ENCODE measurements at regions not wholly inside any gene's neighbourhood (a gene's known extent, or its start where the extent isn't known, plus 50 kb on each side); places are given as distances from the start of the nearest gene placed in this dataset.

GRCh38 chr1:199113265-199113869, 474.5 kb downstream of the PTPRC start:
- FAIRE-seq (no peak), DNase-seq (peak; percentile 6)
- Histone ChIP-seq H3K36me3 (ENCODE audit: control insufficient read depth in 3 of 3, insufficient read depth in 2 of 3, low read depth in 1 of 3, low read length in 3 of 3) (no peaks in the 10 kb centered on the region), H3K9me3 (ENCODE audit: control insufficient read depth in 2 of 2, insufficient read depth in 1 of 2, low read depth in 1 of 2, low read length in 1 of 2) (no peaks in the 10 kb centered on the region), H3K27ac (ENCODE audit: low read depth in 1 of 3, low read length in 2 of 3) (no peak overlapping the region), H3K27me3 (ENCODE audit: control insufficient read depth in 3 of 3, insufficient read depth in 3 of 3, low read length in 3 of 3) (no peaks in the 10 kb centered on the region), H3K4me3 (ENCODE audit: low read depth in 1 of 3, low read length in 3 of 3) (no peak overlapping the region), H3K4me1 (ENCODE audit: control insufficient read depth in 3 of 3, insufficient read depth in 2 of 3, low read depth in 1 of 3, low read length in 2 of 3) (no peaks in the 10 kb centered on the region)
- 73 to 84% (median 82%) methylated on average over 2 of the region's 2 CpGs for WGBS, 3 donors

GRCh38 chr1:199116488-199116887, 477.6 kb downstream of the PTPRC start:
- H3K4me3 ChIP-seq (ENCODE audit: low read depth in 1 of 3, low read length in 3 of 3), result no peak overlapping the region
- no peaks in the 10 kb centered on the region for H3K9me3 ChIP-seq (ENCODE audit: control insufficient read depth in 2 of 2, insufficient read depth in 1 of 2, low read depth in 1 of 2, low read length in 1 of 2)
- no peaks in the 10 kb centered on the region for H3K36me3 ChIP-seq (ENCODE audit: control insufficient read depth in 3 of 3, insufficient read depth in 2 of 3, low read depth in 1 of 3, low read length in 3 of 3)
- DNase-seq, result no peak
- no peaks in the 10 kb centered on the region for H3K4me1 ChIP-seq (ENCODE audit: control insufficient read depth in 3 of 3, insufficient read depth in 2 of 3, low read depth in 1 of 3, low read length in 2 of 3)
- H3K27me3 ChIP-seq (ENCODE audit: control insufficient read depth in 3 of 3, insufficient read depth in 3 of 3, low read length in 3 of 3), result no peaks in the 10 kb centered on the region
- FAIRE-seq, result no peak
- no peak overlapping the region for H3K27ac ChIP-seq (ENCODE audit: low read depth in 1 of 3, low read length in 2 of 3)

- Histone ChIP-seq H3K9me3 (ENCODE audit: control insufficient read depth in 2 of 2, insufficient read depth in 1 of 2, low read depth in 1 of 2, low read length in 1 of 2) (no peaks in the 10 kb centered on the region), H3K27me3 (ENCODE audit: control insufficient read depth in 3 of 3, insufficient read depth in 3 of 3, low read length in 3 of 3) (no peaks in the 10 kb centered on the region), H3K4me1 (ENCODE audit: control insufficient read depth in 3 of 3, insufficient read depth in 2 of 3, low read depth in 1 of 3, low read length in 2 of 3) (no peaks in the 10 kb centered on the region), H3K27ac (ENCODE audit: low read depth in 1 of 3, low read length in 2 of 3) (no peak overlapping the region), H3K4me3 (ENCODE audit: low read depth in 1 of 3, low read length in 3 of 3) (no peak overlapping the region), H3K36me3 (ENCODE audit: control insufficient read depth in 3 of 3, insufficient read depth in 2 of 3, low read depth in 1 of 3, low read length in 3 of 3) (no peaks in the 10 kb centered on the region)
- FAIRE-seq (no peak), DNase-seq (peak in 1 of 2 donors; percentile 2)
Observed at GRCh38 chr1:199121047-199121446, 482.2 kb downstream of the PTPRC start.

GRCh38 chr1:199122085-199122484, 483.2 kb downstream of the PTPRC start:
- no peaks in the 10 kb centered on the region for H3K36me3 ChIP-seq (ENCODE audit: control insufficient read depth in 3 of 3, insufficient read depth in 2 of 3, low read depth in 1 of 3, low read length in 3 of 3)
- H3K4me3 ChIP-seq (ENCODE audit: low read depth in 1 of 3, low read length in 3 of 3), result no peak overlapping the region
- DNase-seq, result no peak
- no peaks in the 10 kb centered on the region for H3K4me1 ChIP-seq (ENCODE audit: control insufficient read depth in 3 of 3, insufficient read depth in 2 of 3, low read depth in 1 of 3, low read length in 2 of 3)
- 60 to 87% (median 64%) methylated on average over 2 of the region's 2 CpGs for WGBS, 3 donors
- no peaks in the 10 kb centered on the region for H3K27me3 ChIP-seq (ENCODE audit: control insufficient read depth in 3 of 3, insufficient read depth in 3 of 3, low read length in 3 of 3)
- H3K9me3 ChIP-seq (ENCODE audit: control insufficient read depth in 2 of 2, insufficient read depth in 1 of 2, low read depth in 1 of 2, low read length in 1 of 2), result no peaks in the 10 kb centered on the region
- no peak for FAIRE-seq
- H3K27ac ChIP-seq (ENCODE audit: low read depth in 1 of 3, low read length in 2 of 3), result no peak overlapping the region

GRCh38 chr1:199122532-199123311, 483.9 kb downstream of the PTPRC start:
- Histone ChIP-seq H3K4me3 (ENCODE audit: low read depth in 1 of 3, low read length in 3 of 3) (no peak overlapping the region), H3K27me3 (ENCODE audit: control insufficient read depth in 3 of 3, insufficient read depth in 3 of 3, low read length in 3 of 3) (no peaks in the 10 kb centered on the region), H3K27ac (ENCODE audit: low read depth in 1 of 3, low read length in 2 of 3) (no peak overlapping the region), H3K9me3 (ENCODE audit: control insufficient read depth in 2 of 2, insufficient read depth in 1 of 2, low read depth in 1 of 2, low read length in 1 of 2) (no peaks in the 10 kb centered on the region), H3K36me3 (ENCODE audit: control insufficient read depth in 3 of 3, insufficient read depth in 2 of 3, low read depth in 1 of 3, low read length in 3 of 3) (no peaks in the 10 kb centered on the region), H3K4me1 (ENCODE audit: control insufficient read depth in 3 of 3, insufficient read depth in 2 of 3, low read depth in 1 of 3, low read length in 2 of 3) (no peaks in the 10 kb centered on the region)
- FAIRE-seq, result peak; percentile 19
- no peak for DNase-seq

GRCh38 chr1:199123615-199124014, 484.8 kb downstream of the PTPRC start:
- Histone ChIP-seq H3K4me3 (ENCODE audit: low read depth in 1 of 3, low read length in 3 of 3) (no peak overlapping the region), H3K36me3 (ENCODE audit: control insufficient read depth in 3 of 3, insufficient read depth in 2 of 3, low read depth in 1 of 3, low read length in 3 of 3) (no peaks in the 10 kb centered on the region), H3K27ac (ENCODE audit: low read depth in 1 of 3, low read length in 2 of 3) (no peak overlapping the region), H3K27me3 (ENCODE audit: control insufficient read depth in 3 of 3, insufficient read depth in 3 of 3, low read length in 3 of 3) (no peaks in the 10 kb centered on the region), H3K9me3 (ENCODE audit: control insufficient read depth in 2 of 2, insufficient read depth in 1 of 2, low read depth in 1 of 2, low read length in 1 of 2) (no peaks in the 10 kb centered on the region), H3K4me1 (ENCODE audit: control insufficient read depth in 3 of 3, insufficient read depth in 2 of 3, low read depth in 1 of 3, low read length in 2 of 3) (no peaks in the 10 kb centered on the region)
- peak in 1 of 2 donors; percentile 2 for DNase-seq
- no peak for FAIRE-seq
- 73 to 88% (median 86%) methylated on average over 4 of the region's 4 CpGs for WGBS, 3 donors

- Histone ChIP-seq H3K27me3 (ENCODE audit: control insufficient read depth in 3 of 3, insufficient read depth in 3 of 3, low read length in 3 of 3) (no peaks in the 10 kb centered on the region), H3K4me1 (ENCODE audit: control insufficient read depth in 3 of 3, insufficient read depth in 2 of 3, low read depth in 1 of 3, low read length in 2 of 3) (no peaks in the 10 kb centered on the region), H3K36me3 (ENCODE audit: control insufficient read depth in 3 of 3, insufficient read depth in 2 of 3, low read depth in 1 of 3, low read length in 3 of 3) (no peaks in the 10 kb centered on the region), H3K4me3 (ENCODE audit: low read depth in 1 of 3, low read length in 3 of 3) (no peak overlapping the region), H3K27ac (ENCODE audit: low read depth in 1 of 3, low read length in 2 of 3) (no peak overlapping the region), H3K9me3 (ENCODE audit: control insufficient read depth in 2 of 2, insufficient read depth in 1 of 2, low read depth in 1 of 2, low read length in 1 of 2) (no peaks in the 10 kb centered on the region)
- DNase-seq (no peak), FAIRE-seq (no peak)
- WGBS, 3 donors, result 18 to 59% (median 46%) methylated on average over 1 of the region's 1 CpG
Observed at GRCh38 chr1:199124351-199124750, 485.5 kb downstream of the PTPRC start.

- WGBS, 3 donors, result 18 to 73% (median 38%) methylated on average over 2 of the region's 2 CpGs
- no peak overlapping the region for H3K27ac ChIP-seq (ENCODE audit: low read depth in 1 of 3, low read length in 2 of 3)
- DNase-seq (no peak), FAIRE-seq (no peak)
- H3K4me1 ChIP-seq (ENCODE audit: control insufficient read depth in 3 of 3, insufficient read depth in 2 of 3, low read depth in 1 of 3, low read length in 2 of 3), result no peaks in the 10 kb centered on the region
- no peak overlapping the region for H3K4me3 ChIP-seq (ENCODE audit: low read depth in 1 of 3, low read length in 3 of 3)
- no peaks in the 10 kb centered on the region for H3K9me3 ChIP-seq (ENCODE audit: control insufficient read depth in 2 of 2, insufficient read depth in 1 of 2, low read depth in 1 of 2, low read length in 1 of 2)
- H3K36me3 ChIP-seq (ENCODE audit: control insufficient read depth in 3 of 3, insufficient read depth in 2 of 3, low read depth in 1 of 3, low read length in 3 of 3), result no peaks in the 10 kb centered on the region
- no peaks in the 10 kb centered on the region for H3K27me3 ChIP-seq (ENCODE audit: control insufficient read depth in 3 of 3, insufficient read depth in 3 of 3, low read length in 3 of 3)
Observed at GRCh38 chr1:199129247-199129646, 490.4 kb downstream of the PTPRC start.

- Histone ChIP-seq H3K4me3 (ENCODE audit: low read depth in 1 of 3, low read length in 3 of 3) (no peak overlapping the region), H3K4me1 (ENCODE audit: control insufficient read depth in 3 of 3, insufficient read depth in 2 of 3, low read depth in 1 of 3, low read length in 2 of 3) (no peaks in the 10 kb centered on the region), H3K27ac (ENCODE audit: low read depth in 1 of 3, low read length in 2 of 3) (no peak overlapping the region), H3K36me3 (ENCODE audit: control insufficient read depth in 3 of 3, insufficient read depth in 2 of 3, low read depth in 1 of 3, low read length in 3 of 3) (no peaks in the 10 kb centered on the region), H3K9me3 (ENCODE audit: control insufficient read depth in 2 of 2, insufficient read depth in 1 of 2, low read depth in 1 of 2, low read length in 1 of 2) (no peaks in the 10 kb centered on the region), H3K27me3 (ENCODE audit: control insufficient read depth in 3 of 3, insufficient read depth in 3 of 3, low read length in 3 of 3) (no peaks in the 10 kb centered on the region)
- no peak for DNase-seq
- FAIRE-seq, result no peak
- 82 to 100% (median 90%) methylated on average over 1 of the region's 1 CpG for WGBS, 3 donors
Observed at GRCh38 chr1:199132006-199132405, 493.2 kb downstream of the PTPRC start.
